Right lung (tissue), 2 donors: ENCODE measurements at regions not wholly inside any gene's neighbourhood (a gene's known extent, or its start where the extent isn't known, plus 50 kb on each side); places are given as distances from the start of the nearest gene placed in this dataset.
"Not testable (repeated sequence)": the region's sequence is repeated elsewhere in the genome, so short reads cannot be mapped to it uniquely, and the experiment has no call there.

Experiments used
- DNase-seq, 2 donors: peaks; one replicate each; pipeline ENCODE4 v3.0.0-alpha.2; 2013

DNA sequence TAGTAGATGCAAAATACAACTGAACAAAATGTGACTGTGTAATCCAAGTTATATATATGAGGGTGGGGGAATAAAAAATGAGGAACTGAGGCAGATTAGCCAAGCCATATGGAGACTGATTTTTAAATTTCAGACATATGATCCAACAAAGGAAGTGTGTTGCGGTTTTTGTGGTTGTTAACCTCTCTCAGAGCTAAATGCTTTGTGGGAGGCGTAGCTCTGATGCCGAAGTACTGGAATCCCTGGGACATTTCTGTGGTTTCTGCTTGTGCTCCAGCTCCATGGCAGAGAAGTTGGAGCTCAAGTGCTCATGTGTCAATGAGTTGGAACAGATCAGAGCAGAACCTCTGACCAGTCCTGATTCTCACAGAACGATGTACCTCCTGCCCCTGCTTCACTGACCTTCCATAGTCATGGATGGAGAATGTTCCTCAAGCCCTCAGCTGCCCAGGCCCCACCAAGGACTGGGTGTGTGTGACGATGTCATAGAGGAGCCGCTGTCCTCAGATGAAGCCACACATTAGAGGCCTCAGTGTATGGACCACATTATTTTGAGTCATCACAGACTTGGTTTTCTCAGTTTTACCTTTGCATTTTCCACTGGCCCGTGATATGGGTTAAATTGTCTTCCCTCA, 107.6 kb downstream of the SOX1 start:
- DNase-seq, result no peak

DNA sequence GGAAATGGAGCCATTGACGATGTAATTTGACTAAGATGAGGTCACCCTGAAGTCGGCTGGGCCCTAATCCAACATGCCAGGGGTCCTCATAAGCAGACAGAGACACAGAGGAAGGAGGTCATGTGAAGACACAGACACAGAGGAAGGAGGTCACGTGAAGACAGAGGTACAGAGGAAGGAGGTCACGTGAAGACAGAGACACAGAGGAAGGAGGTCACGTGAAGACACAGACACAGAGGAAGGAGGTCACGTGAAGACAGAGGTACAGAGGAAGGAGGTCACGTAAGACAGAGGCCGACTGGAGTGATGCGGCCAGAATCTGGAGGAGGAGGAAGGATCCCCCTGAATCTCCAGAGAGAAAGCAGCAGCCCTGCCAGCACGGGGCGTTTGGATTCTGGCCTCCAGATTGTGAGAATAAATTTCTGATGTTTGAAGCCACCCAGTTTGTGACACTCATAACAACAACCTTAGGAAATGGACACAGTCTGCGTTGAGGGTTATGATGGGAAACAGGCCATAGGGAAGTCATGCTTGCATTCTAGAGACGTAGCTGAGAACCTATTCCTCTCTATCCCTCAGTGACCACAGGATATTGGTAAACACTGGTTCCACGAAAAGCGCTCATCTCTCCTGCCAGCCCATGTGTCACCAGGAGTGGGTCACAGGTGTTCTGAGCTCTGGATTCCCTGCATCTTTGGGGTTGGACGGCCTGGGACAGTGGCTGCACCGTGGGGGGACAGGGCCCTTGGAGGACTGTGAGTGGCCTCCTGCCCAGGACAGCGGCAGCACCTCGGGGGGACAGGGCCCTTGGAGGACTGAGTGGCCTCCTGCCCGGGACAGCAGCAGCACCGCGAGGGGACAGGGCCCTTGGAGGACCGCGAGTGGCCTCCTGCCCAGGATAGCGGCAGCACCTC, 108.5 kb downstream of the SOX1 start:
- no peak for DNase-seq

DNA sequence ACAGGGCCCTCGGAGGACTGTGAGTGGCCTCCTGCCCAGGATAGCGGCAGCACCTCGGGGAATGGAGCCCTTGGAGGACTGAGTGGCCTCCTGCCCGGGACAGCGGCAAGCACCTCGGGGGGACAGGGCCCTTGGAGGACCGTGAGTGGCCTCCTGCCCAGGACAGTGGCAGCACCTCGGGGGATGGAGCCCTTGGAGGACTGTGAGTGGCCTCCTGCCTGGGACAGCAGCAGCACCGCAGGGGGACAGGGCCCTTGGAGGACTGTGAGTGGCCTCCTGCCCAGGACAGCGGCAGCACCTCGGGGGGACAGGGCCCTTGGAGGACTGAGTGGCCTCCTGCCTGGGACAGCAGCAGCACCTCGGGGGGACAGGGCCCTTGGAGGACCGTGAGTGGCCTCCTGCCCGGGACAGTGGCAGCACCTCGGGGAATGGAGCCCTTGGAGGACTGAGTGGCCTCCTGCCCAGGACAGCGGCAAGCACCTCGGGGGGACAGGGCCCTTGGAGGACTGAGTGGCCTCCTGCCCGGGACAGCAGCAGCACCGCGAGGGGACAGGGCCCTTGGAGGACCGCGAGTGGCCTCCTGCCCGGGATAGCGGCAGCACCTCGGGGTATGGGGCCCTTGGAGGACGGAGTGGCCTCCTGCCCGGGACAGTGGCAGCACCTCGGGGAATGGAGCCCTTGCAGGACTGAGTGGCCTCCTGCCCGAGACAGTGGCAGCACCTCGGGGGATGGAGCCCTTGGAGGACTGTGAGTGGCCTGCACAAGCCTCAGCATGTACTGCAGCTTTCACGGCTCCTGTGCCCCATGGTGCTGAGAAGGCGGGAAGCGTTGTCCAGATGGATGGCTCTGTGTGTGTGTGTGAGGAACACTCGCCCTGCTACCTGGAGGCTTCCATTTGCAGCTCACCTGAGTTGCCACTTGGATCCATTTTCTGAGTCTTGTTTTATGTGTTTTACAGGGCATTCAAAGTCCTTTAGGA, 109.5 kb downstream of the SOX1 start:
- DNase-seq, result not testable (repeated sequence)

DNA sequence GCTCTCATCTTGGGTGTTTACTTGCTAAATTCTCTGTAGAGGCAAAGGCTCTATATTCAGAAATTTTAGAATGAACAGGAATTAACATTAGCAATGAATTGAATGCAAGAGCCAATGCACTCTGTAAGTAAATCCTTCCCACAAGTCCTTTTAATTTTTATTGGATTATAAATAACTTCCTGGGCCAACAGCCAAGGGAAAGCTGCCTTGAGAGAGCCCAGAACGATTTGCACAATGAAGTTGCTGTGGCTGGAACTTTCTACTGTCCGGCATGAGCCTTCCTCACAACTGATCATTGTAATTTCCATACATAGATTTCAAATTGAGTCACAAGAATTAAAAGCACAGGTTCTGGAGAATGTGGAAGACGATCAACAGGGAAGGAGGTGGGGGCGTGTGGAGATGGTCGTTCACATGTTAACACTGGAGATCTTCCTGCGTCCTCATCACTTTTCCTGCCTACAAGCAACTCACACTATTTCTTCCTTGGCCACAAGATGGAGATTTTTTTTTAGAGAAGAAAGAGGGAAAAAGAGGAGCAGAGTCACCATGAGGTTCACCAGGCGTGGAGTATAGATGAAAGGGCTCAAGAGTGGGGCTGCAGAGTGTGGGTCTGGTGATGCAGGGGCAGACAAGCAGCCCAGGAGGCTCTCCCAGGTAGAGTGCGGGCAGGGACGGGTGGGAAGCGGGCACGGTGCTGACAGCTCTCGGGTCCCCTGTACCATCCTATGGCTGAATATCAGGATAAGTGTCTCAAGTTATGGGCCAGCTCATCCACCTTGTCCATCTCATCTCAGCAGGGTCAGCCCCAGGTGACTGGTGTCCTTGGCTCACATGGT, 110.7 kb downstream of the SOX1 start:
- peak; percentile 69 to 75 for DNase-seq

DNA sequence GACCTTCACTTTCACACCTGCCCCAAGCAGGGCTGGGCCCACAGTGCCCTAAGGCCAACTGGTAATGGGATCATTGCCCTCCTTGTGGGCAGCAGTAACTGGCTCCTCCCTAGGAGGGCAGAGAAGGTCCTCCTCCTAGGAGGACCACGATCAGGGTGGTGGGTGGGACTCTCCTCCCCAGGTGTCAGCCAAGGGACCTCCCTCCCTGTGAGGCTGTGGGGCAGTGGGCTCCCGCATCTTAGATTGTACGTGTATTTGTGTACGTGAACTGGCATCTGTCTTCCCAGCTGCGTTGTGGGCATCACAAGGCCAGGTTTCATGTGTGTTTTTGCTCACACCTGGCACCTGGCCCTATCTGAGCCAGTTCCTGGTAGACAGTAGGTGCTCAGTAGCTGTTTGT, 111.8 kb downstream of the SOX1 start:
- DNase-seq, result no peak

DNA sequence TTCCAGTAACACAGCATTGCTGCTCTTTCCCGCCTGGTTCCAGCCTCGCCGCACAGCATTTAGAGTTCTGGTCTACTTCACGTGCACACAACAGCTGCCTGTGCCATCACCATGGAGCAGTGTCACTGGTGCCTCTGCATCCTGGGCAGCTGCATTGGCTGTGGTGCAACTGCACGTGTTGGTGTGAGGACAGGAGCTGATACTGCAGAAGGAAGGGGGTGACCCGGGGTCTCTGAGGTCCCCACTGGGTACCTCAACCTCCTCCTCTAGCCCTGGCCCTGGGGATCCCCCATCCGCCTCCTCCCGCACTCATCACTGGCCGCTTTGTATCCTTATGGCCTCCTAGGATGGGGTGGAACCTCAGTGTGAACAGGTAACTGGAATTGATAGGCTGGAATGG, 112.5 kb downstream of the SOX1 start:
- DNase-seq, result no peak

DNA sequence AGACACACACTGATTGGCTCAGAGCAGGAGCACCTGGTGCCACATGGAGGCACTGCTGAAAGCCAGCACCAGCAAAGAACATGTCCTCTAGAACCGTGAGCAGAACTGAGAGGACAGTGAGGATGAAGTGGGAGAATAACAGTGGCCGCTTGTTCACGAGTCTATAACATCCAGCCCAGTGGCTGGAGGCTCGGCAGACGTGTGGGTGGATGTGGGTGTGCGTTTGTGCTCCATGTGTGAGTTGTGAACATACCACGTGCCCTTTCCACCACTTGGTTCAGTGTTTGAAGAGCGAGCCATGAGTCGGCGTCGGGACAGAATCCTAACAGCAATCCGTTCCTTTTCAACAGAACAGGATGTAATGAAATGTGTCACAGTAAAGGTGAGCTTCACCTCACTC, 113.0 kb downstream of the SOX1 start:
- no peak for DNase-seq

DNA sequence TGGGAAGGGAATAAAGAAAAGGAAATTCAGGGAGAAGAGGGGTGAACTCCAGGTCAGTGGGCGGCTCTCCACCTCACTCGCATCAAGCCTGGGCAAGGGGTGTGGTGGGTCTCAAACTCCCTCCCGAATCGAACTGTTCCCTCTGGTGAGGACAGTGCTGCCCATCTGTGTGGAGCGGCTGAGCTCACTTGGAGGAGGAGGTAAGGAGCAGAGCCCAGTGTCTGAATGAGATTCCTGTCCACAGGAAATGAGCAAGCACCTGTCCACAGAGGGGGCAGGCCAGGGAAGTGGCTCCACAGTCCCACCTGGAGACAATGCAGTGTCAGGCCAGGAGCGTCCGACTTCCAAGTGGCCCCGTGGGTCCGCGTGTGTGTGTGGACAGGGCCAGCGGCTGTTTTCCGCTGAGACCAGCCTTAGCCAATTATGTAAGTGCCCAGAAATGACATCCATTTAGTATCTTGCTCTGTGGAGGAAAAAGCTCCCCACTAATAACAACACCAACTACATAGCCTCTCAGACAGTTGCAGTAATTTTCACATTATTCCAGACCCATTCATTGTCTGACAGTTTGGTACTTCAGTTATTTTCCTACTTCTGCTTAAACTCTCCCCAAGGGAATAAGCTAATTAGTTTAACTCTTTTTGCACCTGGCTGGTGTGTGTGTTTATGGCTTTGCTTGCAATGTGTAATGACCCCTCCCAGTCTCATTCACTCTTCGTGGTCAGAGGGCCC, 114.6 kb downstream of the SOX1 start:
- DNase-seq, result no peak

DNA sequence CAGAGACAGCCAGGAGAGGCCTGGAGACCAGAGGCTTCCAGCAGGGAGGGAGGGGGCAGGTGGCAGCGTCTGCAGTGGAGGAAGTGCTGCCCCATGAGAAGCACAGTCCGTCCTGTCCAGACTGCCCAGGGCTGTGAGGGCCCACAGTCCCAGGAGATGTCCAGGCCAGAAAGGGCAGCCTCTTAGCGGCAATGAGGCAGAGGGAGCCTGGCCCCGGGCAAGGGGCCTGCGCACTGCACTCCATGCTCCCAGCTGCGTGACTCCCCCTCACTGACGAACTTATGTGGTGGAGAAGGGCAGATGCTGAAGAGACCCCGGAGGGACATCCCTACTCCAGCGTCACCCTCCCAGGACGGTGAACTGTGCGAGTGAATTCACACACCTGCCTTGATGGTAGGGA, 115.3 kb downstream of the SOX1 start:
- DNase-seq, result no peak

DNA sequence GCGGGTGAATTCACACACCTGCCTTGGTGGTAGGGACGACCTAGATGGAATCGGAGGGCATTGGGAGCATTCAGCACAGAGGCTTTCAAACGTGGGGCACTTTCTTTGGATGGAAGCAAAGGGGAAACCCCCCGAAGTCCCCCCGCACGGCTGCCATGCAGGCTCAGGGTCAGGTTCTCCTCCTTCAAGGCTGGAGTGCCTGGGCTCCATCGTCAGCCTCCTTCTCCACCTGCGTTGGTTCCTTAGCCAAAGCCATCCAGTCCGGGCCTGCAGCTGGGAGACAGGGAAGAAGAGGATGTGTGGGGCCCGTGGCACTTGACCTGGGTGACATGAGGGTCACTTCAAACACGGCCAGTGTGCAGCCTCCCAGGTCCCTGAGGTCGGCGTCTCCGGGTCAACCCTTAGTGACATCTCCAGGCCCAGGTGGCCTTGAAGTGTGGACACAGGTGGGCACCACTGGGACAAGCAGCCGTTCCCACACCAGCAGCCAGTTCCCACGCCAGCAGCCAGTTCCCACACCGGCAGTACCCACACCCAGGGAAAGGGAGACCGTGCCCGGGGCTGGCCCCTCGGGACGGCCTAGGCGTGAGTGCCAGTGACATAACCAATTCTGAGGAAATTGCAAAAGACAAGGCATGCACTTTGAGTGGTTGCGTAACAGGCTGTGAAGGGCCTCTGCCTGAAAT, 116.0 kb downstream of the SOX1 start:
- peak; percentile 83 to 86 for DNase-seq

DNA sequence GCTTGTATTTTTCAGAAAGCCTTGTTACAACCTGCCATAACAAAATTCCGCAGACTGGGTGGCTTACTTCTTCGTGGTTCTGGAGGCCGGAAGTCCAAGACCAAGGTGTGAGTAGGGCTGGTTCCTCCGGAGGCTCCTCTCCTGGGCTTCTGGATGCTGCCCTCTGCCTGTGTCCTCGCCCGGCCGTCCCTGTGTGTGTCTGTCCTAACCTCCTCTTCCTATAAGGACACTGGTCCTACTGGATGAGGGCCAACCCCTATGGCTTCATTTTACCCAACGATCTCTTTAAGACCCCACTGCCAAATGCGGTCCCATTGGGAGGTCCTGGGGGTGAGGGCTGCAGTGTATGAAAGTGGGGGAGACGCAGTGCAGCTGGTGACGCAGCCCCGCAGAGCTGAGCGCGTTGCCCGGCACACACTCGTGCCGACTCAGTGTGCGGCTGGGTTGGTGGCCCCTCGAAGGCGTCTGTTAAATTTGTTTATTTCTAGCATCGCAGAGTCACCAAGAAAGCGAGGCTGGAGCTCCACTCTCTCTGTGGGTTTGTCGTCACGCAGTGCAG, 116.7 kb downstream of the SOX1 start:
- peak; percentile 68 to 70 for DNase-seq

DNA sequence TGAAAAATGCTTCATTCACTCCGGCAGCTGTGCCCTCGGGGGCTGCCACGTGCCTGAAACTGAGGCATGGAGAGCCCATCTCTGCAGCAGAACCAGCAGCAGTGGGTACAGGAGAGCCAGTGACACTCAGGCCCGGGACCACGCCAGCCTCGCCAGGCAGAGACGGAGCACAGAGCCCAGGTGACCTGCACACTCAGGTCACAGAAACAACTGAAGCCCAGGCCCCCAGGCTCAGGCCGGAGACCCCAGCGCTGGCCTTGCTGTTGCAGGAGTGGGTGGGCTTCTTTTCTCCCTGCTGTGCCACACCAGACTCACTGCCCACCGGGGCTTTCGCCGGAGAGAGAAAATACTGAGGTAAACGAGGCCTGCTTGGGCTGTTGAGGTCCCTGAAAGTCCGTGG, 117.3 kb downstream of the SOX1 start:
- no peak for DNase-seq

DNA sequence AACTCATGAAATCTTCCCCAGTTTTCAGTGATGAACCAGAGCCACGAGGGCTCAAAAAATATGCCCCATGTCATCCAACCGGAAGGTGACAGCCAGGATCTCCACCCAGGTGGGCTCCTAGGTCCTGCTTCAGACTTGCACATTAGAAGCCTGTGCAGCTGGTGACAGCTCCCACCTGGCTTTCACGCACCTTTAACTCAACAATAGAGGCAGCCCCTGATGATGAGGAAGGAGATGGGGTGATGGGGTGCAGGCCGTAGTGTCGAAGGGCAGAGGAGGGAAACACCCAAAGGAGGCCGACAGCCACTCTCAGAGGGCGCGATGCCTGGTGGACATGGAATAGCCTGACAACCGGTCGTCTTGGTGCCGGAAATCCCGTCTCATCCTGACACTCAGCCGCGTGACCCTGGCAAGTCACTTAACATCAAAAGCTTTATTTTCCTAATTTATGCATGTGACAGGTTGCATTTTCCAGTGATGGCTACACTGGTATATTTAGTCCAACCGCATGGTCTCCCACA, 118.0 kb downstream of the SOX1 start:
- no peak for DNase-seq

DNA sequence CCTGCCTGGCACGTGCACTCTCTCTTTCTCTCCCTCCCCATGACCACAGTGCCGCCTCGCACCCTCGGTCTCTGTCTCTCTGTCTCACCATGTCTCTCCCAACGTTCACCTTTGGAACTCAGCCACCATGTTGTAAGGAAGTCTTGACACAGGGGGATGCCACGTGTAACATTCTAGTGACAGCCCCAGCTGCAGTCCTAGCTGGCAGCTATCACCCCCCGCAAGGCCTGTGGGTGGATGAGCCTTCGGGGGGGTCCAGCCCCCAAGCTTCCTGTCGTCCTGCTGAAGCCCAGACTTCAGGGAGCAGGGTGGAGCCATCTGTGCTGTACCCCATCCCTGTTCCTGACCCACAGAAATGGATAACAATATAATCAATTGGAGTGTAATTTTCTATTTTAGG, 118.5 kb downstream of the SOX1 start:
- DNase-seq, result no peak

DNA sequence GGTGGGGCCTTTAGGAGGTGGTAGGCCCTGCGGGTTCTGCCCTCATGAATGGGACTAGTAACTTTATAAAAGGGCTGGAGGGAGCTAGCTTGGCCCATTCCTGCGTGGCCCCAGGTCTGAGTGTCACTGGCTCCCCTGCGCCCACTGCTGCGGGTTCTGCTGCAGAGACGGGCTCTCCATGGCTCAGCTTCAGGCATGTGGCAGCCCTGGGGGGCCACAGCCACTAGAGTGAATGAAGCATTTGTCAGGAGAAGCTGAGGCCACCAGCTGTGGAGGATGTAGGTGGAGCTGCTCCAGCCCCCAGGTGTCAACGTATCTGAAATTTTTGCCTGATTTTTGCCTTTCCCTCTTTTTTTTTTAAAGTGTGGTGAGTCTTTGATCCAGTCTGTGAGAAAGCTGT, 119.1 kb downstream of the SOX1 start:
- DNase-seq, result no peak

DNA sequence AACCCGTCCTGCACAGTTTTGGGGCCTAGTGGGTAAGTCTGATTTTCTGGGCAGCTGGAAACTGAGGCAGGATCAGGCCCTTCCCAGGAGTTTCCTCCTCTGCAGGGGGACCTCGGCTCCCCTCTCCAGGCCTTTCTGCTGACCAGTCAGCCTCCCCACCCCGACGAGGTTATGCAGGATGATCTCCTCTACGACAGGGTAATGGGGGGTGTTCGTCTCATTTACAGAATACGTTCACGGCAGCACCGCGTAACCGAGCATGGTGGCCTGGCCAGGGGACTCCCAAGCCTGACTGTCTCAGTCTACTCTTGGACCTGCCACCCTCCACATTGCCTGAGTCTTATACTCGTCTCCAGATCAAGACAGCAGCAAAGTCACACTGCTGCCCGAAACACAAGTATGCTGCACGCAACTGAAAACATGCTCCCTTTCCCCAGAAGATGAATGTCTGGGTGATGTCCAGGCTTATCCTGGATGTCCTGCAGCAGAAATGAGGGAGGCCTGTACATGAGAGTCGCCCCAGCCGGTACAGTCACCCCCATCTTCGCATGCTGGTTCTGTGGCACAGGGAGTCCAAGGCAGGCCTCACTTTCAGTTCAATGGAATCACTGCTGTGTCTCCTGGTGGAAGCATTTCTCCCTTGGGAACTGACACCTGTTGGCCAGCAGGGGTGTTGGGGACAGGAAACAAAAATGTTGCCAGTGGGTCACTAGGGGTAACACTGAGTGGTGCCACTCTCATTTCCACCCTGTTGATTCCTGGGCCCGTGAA, 120.8 kb downstream of the SOX1 start:
- no peak for DNase-seq

DNA sequence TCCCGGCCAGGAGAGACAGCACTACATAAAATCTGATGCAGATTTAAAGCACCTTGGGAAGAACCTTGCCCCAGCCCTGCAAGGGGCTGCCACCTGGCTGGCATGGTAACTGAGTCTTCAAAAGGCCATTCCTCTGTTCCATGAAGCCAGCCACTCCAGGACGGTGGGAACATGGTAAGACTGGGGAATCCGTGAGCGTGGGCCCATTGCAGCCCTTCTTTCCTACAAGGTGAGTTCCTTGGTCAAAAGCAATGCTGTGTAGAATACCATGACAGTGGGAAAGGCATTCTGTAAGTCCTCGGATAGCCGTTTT, 121.3 kb downstream of the SOX1 start:
- DNase-seq, result no peak

DNA sequence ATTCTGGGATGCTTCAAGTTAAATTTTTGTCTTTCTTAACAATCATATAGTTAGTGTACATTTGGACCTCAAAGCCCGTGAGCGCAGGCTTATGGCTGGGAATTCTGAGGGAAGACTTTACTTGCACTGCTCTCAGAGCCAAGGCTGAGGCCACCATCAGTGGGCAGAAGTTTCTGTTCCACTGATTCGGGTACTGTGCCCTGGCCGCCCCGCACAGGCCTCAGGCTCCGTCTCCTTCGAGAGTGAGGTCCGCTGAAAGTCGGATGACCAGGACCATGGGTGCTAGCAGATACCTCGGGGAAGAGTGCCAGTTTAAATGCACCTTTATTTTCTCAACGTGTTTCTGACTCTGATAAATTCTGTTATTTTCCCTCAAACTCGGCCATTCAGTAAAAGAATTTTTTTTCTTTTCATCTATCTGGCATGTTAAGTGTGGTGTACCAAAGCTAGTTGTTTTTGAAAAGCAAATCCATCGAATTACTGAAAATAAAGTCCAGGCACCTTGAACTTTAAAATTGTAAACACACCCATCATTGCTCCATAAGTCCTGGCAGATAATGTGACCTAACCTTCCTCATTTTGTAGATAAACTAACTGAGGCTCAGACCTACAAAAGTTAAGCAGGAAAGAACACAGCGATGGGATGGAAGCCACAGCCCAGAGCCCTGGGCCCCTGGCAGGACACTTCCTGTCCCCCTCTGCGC, 126.7 kb downstream of the SOX1 start:
- DNase-seq, result no peak
